ENCODE measurements at regions not wholly inside any gene's neighbourhood (a gene's known extent, or its start where the extent isn't known, plus 50 kb on each side); places are given as distances from the start of the nearest gene placed in this dataset.

DNA sequence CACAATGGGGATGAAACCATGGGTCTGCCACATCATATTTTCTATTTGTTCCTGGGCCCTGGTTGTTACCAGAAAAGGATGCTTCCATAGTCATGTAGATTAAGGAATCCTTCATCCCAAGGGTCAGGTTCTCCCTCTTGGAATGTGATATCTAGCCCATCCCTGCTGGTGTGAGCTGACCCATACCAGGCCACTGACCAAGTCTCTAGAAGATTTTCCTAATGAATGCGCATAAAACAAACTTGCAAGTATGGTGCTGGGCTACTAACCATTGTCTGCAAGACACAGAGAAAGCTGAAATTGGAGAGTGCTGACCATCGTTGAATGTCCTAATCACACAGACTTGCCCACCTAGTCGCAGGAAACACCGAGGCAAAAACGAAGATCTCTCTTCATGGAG is 972.6 kb downstream of the EFNA5 start:
- TF ChIP-seq, protein P1, sequence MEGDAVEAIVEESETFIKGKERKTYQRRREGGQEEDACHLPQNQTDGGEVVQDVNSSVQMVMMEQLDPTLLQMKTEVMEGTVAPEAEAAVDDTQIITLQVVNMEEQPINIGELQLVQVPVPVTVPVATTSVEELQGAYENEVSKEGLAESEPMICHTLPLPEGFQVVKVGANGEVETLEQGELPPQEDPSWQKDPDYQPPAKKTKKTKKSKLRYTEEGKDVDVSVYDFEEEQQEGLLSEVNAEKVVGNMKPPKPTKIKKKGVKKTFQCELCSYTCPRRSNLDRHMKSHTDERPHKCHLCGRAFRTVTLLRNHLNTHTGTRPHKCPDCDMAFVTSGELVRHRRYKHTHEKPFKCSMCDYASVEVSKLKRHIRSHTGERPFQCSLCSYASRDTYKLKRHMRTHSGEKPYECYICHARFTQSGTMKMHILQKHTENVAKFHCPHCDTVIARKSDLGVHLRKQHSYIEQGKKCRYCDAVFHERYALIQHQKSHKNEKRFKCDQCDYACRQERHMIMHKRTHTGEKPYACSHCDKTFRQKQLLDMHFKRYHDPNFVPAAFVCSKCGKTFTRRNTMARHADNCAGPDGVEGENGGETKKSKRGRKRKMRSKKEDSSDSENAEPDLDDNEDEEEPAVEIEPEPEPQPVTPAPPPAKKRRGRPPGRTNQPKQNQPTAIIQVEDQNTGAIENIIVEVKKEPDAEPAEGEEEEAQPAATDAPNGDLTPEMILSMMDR (tag by site-specific recombination; IDR thresholded peaks at IDR 0.05) = no peak
- no peak for TF ChIP-seq YY1 (tag by site-specific recombination; IDR thresholded peaks at IDR 0.05)
- TF ChIP-seq ZNF23 (tag by site-specific recombination; IDR thresholded peaks at IDR 0.05; ENCODE audit: borderline replicate concordance) = no peak
- TF ChIP-seq MYNN (tag by site-specific recombination; IDR thresholded peaks at IDR 0.05; ENCODE audit: borderline replicate concordance) = no peak
- TF ChIP-seq ZNF660 (tag by site-specific recombination; IDR thresholded peaks at IDR 0.05) = no peak
- TF ChIP-seq, protein P2, sequence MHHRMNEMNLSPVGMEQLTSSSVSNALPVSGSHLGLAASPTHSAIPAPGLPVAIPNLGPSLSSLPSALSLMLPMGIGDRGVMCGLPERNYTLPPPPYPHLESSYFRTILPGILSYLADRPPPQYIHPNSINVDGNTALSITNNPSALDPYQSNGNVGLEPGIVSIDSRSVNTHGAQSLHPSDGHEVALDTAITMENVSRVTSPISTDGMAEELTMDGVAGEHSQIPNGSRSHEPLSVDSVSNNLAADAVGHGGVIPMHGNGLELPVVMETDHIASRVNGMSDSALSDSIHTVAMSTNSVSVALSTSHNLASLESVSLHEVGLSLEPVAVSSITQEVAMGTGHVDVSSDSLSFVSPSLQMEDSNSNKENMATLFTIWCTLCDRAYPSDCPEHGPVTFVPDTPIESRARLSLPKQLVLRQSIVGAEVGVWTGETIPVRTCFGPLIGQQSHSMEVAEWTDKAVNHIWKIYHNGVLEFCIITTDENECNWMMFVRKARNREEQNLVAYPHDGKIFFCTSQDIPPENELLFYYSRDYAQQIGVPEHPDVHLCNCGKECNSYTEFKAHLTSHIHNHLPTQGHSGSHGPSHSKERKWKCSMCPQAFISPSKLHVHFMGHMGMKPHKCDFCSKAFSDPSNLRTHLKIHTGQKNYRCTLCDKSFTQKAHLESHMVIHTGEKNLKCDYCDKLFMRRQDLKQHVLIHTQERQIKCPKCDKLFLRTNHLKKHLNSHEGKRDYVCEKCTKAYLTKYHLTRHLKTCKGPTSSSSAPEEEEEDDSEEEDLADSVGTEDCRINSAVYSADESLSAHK (tag by site-specific recombination; IDR thresholded peaks at IDR 0.05) = no peak
- TF ChIP-seq, protein P3, sequence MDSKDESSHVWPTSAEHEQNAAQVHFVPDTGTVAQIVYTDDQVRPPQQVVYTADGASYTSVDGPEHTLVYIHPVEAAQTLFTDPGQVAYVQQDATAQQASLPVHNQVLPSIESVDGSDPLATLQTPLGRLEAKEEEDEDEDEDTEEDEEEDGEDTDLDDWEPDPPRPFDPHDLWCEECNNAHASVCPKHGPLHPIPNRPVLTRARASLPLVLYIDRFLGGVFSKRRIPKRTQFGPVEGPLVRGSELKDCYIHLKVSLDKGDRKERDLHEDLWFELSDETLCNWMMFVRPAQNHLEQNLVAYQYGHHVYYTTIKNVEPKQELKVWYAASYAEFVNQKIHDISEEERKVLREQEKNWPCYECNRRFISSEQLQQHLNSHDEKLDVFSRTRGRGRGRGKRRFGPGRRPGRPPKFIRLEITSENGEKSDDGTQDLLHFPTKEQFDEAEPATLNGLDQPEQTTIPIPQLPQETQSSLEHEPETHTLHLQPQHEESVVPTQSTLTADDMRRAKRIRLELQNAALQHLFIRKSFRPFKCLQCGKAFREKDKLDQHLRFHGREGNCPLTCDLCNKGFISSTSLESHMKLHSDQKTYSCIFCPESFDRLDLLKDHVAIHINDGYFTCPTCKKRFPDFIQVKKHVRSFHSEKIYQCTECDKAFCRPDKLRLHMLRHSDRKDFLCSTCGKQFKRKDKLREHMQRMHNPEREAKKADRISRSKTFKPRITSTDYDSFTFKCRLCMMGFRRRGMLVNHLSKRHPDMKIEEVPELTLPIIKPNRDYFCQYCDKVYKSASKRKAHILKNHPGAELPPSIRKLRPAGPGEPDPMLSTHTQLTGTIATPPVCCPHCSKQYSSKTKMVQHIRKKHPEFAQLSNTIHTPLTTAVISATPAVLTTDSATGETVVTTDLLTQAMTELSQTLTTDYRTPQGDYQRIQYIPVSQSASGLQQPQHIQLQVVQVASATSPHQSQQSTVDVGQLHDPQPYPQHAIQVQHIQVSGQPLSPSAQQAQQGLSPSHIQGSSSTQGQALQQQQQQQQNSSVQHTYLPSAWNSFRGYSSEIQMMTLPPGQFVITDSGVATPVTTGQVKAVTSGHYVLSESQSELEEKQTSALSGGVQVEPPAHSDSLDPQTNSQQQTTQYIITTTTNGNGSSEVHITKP (tag by site-specific recombination; IDR thresholded peaks at IDR 0.05) = no peak

Measured in HEK293 (cell line).